Loucy (cell line): ENCODE measurements at regions not wholly inside any gene's neighbourhood (a gene's known extent, or its start where the extent isn't known, plus 50 kb on each side); places are given as distances from the start of the nearest gene placed in this dataset.

ENCODE experiments used
- CTCF ChIP-seq: fragments of 200-600 bp; sonication (generic); conservative IDR thresholded peaks from 2 replicates; pipeline ENCODE4 v1.5.1; 2014; ENCODE audit warnings: mild to moderate bottlenecking, antibody characterized with exemption, low read length
- EZH2phosphoT487 ChIP-seq: fragments of 200-600 bp; IDR thresholded peaks from 2 replicates; pipeline ENCODE4 v1.6.1; 2018; ENCODE audit warnings: antibody characterized with exemption, mild to moderate bottlenecking, moderate library complexity, borderline replicate concordance

DNA sequence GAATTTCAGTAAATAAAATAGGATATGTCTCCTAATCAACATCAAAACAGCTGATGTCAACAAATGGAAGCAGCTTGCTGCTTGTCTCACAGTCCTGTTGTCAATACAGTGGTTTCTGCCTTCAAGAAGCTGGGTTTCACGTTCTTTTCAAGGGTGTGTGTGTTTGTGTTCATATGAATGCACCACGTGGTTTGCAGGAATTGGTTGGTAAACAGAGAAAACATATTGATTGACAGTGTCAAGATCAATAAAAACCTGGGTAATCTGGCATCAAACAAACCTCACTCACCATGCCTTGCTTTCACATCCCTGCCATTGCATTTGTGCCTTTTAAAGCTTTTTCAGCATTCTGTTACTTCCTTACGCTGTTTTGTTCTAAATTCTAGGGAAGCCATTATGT is 585.7 kb upstream of the CA10 start:
- TF ChIP-seq CTCF: no peak
- TF ChIP-seq EZH2phosphoT487: no peak
